ENCODE measurements at regions not wholly inside any gene's neighbourhood (a gene's known extent, or its start where the extent isn't known, plus 50 kb on each side); places are given as distances from the start of the nearest gene placed in this dataset.

- no peak for TF ChIP-seq CTCF (conservative IDR thresholded peaks at IDR 0.05; ENCODE audit: control insufficient read depth, insufficient read depth, low read depth, low read length)
- no peak overlapping the region for H3K4me3 ChIP-seq (ENCODE audit: control insufficient read depth, low read depth, low read length)
- DNase-seq (ENCODE audit: low read depth): no peak
Measured at GRCh38 chr13:99654076-99654475, 152.8 kb downstream of the TM9SF2 start.

- H3K4me3 ChIP-seq (ENCODE audit: control insufficient read depth, low read depth, low read length): no peak overlapping the region
- no peak for DNase-seq (ENCODE audit: low read depth)
- TF ChIP-seq CTCF (conservative IDR thresholded peaks at IDR 0.05; ENCODE audit: control insufficient read depth, insufficient read depth, low read depth, low read length): no peak
Measured at GRCh38 chr13:99653526-99653925, 152.3 kb downstream of the TM9SF2 start.

GRCh38 chr13:99652901-99653300 is 151.6 kb downstream of the TM9SF2 start:
- no peak overlapping the region for H3K4me3 ChIP-seq (ENCODE audit: control insufficient read depth, low read depth, low read length)
- TF ChIP-seq CTCF (conservative IDR thresholded peaks at IDR 0.05; ENCODE audit: control insufficient read depth, insufficient read depth, low read depth, low read length): no peak
- DNase-seq (ENCODE audit: low read depth): no peak

- no peak for DNase-seq (ENCODE audit: low read depth)
- no peak overlapping the region for H3K4me3 ChIP-seq (ENCODE audit: control insufficient read depth, low read depth, low read length)
- TF ChIP-seq CTCF (conservative IDR thresholded peaks at IDR 0.05; ENCODE audit: control insufficient read depth, insufficient read depth, low read depth, low read length): no peak
Measured at GRCh38 chr13:99652141-99652540, 150.9 kb downstream of the TM9SF2 start.

GRCh38 chr13:99651016-99651415 is 149.7 kb downstream of the TM9SF2 start:
- no peak for TF ChIP-seq CTCF (conservative IDR thresholded peaks at IDR 0.05; ENCODE audit: control insufficient read depth, insufficient read depth, low read depth, low read length)
- H3K4me3 ChIP-seq (ENCODE audit: control insufficient read depth, low read depth, low read length): no peak overlapping the region
- no peak for DNase-seq (ENCODE audit: low read depth)

GRCh38 chr13:99650410-99650809 is 149.1 kb downstream of the TM9SF2 start:
- no peak for TF ChIP-seq CTCF (conservative IDR thresholded peaks at IDR 0.05; ENCODE audit: control insufficient read depth, insufficient read depth, low read depth, low read length)
- no peak overlapping the region for H3K4me3 ChIP-seq (ENCODE audit: control insufficient read depth, low read depth, low read length)
- DNase-seq (ENCODE audit: low read depth): no peak

- no peak for DNase-seq (ENCODE audit: low read depth)
- no peak for TF ChIP-seq CTCF (conservative IDR thresholded peaks at IDR 0.05; ENCODE audit: control insufficient read depth, insufficient read depth, low read depth, low read length)
- H3K4me3 ChIP-seq (ENCODE audit: control insufficient read depth, low read depth, low read length): no peak overlapping the region
Measured at GRCh38 chr13:99648927-99649326, 147.7 kb downstream of the TM9SF2 start.

Measured in fibroblast of mammary gland (primary cell).